ENCODE measurements at regions not wholly inside any gene's neighbourhood (a gene's known extent, or its start where the extent isn't known, plus 50 kb on each side); places are given as distances from the start of the nearest gene placed in this dataset.
"Not testable (repeated sequence)": the region's sequence is repeated elsewhere in the genome, so short reads cannot be mapped to it uniquely, and the experiment has no call there.

- not testable (repeated sequence) for TF ChIP-seq POLR2A (IDR thresholded peaks at IDR 0.05; ENCODE audit: low read length); GATA1 (IDR thresholded peaks at IDR 0.05; ENCODE audit: low read depth, low read length)
These were observed 521.8 kb upstream of the GNPDA2 start for GRCh38 chr4:45248106-45248505.
